ENCODE measurements at regions not wholly inside any gene's neighbourhood (a gene's known extent, or its start where the extent isn't known, plus 50 kb on each side); places are given as distances from the start of the nearest gene placed in this dataset.

DNA sequence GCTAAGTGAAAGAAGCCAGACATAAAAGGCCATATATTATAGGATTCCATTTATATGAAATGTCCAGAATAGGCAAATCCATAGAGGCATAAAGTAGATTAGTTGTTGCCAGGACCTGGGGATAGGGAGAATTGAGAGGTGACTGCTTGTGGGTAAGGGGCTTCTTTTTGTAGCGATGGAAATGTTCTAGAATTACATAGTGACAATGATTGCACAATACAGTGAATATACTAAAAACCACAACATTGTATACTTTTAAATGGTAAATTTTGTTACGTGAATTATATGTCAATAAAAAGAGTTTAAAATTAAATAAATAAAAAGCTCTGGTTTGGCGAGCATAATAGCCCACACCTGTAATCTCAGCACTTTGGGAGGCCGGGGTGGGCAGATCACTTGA lies 486.8 kb downstream of the KLF12 start:
- TF ChIP-seq CTCF (IDR thresholded peaks at IDR 0.05): no peak
- TF ChIP-seq POLR2A (IDR thresholded peaks at IDR 0.05): no peak
- TF ChIP-seq EP300 (IDR thresholded peaks at IDR 0.05): no peak

All from ovary (tissue), 3 donors.